HUES64 (cell line): ENCODE measurements at regions not wholly inside any gene's neighbourhood (a gene's known extent, or its start where the extent isn't known, plus 50 kb on each side); places are given as distances from the start of the nearest gene placed in this dataset.

Experiments
- H3K27ac ChIP-seq: 2 replicates; pipeline ENCODE4 v1.7.0; 2013; ENCODE audit warnings: low read depth, low read length, inconsistent platforms
- H3K27me3 ChIP-seq: 2 replicates; pipeline ENCODE4 v1.6.1; 2013; ENCODE audit warnings: mild to moderate bottlenecking, low read length; ENCODE audit not compliant: insufficient read depth
- H3K36me3 ChIP-seq: 2 replicates; pipeline ENCODE4 v1.6.1; 2013; ENCODE audit warnings: mild to moderate bottlenecking, low read length; ENCODE audit not compliant: insufficient read depth
- H3K4me1 ChIP-seq: 2 replicates; pipeline ENCODE4 v1.6.1; 2013; ENCODE audit warnings: mild to moderate bottlenecking, low read length, moderate library complexity; ENCODE audit not compliant: insufficient read depth
- H3K4me3 ChIP-seq: 2 replicates; pipeline ENCODE4 v1.5.1; 2013; ENCODE audit warnings: mild to moderate bottlenecking, low read length, moderate library complexity
- H3K9ac ChIP-seq: 2 replicates; pipeline ENCODE4 v1.6.1; 2013; ENCODE audit warnings: mild to moderate bottlenecking, low read depth, low read length
- H3K9me3 ChIP-seq: 2 replicates; pipeline ENCODE4 v1.6.1; 2013; ENCODE audit warnings: low read depth, low read length; ENCODE audit not compliant: insufficient read depth
- WGBS: fragments of 150-250, 120-280 bp; methylation state at CpG from one replicate; pipeline ENCODE4 v1.1.7; 2013; ENCODE audit warnings: missing lambda C conversion rate; 5-methylcytosine and 5-hydroxymethylcytosine counted together

DNA sequence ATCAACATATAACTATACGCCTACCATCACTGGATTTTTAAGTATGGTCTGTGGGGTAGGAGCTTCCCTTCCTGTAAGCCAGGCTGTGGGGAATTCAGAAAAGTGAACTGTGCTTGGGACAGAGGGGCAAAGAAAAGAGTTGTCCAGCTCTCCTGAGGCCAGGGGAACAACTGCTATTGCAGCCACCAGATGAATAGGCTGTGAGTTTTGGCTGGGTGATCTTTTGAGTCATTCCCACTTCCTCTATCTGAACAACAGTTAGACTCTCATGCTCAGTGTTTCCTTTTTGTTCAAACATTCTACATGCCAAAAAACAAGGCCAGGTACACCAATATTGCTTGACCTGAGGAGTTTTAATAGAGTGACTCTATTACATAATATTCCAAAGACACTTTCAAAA lies 426.2 kb upstream of the DACH1 start:
- no peak overlapping the region for H3K9ac ChIP-seq
- no peak overlapping the region for H3K4me3 ChIP-seq
- H3K9me3 ChIP-seq: peaks cover 6% of the 10 kb centered on the region
- H3K27me3 ChIP-seq: no peaks in the 10 kb centered on the region
- H3K4me1 ChIP-seq: peaks cover 21% of the 10 kb centered on the region
- no peak overlapping the region for H3K27ac ChIP-seq
- H3K36me3 ChIP-seq: no peaks in the 10 kb centered on the region
- WGBS: no CpG with 5 or more reads among the region's 1 CpG

DNA sequence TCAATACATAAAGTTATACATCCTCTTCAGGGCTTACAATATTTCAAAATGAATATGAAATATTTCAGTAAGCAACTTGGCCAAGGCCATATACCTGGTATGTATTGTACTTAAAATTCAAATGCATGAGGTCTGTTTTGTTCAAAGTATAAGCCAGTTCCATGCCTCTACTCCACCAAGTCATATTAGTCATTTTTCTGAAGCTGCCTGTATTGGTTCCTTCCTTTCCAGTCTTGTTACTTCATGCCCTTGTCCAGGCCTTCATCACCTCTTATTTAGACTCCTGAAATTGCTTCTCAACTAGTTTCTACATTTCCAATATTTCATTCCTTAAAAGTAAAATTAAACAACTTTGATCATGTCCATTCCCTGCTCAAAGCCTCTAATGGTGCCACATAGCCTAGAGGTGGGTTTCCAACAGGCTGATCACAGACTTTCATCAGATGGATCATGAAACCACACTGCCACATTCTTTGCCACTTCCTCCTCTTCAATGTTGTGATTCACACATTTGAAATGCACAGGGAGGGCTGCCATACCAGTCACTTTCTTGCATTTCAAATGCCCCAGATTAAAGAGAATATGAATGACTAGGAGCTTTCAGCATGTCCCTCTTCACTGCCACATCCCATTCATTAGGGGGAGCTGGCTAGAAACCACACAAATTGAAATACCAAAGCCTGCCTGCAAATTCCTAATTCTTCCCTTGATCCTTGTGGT lies 424.1 kb upstream of the DACH1 start:
- Histone ChIP-seq H3K27me3 (no peaks in the 10 kb centered on the region), H3K27ac (peak overlapping the region; percentile 60), H3K9ac (no peak overlapping the region), H3K4me3 (no peak overlapping the region), H3K4me1 (peaks cover 17% of the 10 kb centered on the region), H3K9me3 (peaks cover 6% of the 10 kb centered on the region), H3K36me3 (no peaks in the 10 kb centered on the region)

DNA sequence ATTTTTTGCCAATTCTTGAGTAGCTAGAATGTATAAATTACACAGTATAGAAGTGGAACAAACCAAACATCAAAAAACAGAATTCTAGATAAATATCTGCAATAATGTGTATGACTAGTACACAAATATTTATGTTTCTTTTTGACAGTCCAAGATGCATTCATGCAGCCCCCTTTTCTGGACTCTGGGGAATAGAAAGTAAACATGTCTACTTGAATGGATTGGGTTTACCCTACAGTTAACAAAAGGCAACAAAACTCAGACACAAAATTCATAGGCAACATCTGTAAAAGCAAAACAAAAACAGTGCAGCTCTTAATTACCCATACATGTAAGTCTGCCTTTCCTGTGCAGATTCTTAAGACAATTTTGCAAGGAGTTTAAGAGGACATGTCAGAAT lies 419.4 kb upstream of the DACH1 start:
- peaks cover 6% of the 10 kb centered on the region for H3K4me1 ChIP-seq
- H3K9me3 ChIP-seq: peaks cover 6% of the 10 kb centered on the region
- H3K36me3 ChIP-seq: no peaks in the 10 kb centered on the region

DNA sequence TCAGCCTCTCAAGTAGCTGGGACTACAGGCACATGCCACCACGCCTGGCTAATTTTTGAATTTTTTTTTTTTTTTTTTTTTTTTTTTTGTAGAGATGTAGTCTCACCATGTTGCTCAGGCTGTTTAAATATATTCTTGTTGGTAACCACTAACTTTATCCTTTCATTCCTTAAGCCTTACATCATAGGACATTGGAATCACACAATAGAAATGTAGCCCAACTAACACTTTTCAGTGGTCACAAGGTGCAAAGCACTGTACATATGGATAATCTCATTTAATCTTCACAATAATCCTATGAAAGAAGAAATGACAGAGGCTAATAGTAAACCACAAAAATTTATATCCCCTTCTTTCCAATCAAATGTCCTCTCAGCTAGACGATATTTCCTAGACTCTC lies 417.8 kb upstream of the DACH1 start:
- Histone ChIP-seq H3K9ac (no peak overlapping the region), H3K27ac (no peak overlapping the region), H3K9me3 (peaks cover 6% of the 10 kb centered on the region), H3K4me3 (no peak overlapping the region), H3K4me1 (no peaks in the 10 kb centered on the region), H3K27me3 (no peaks in the 10 kb centered on the region), H3K36me3 (no peaks in the 10 kb centered on the region)
- whole genome bisulfite sequencing: 100% methylated on average over 1 of the region's 2 CpGs

More for the DNA sequence above, 419.4 kb upstream of the DACH1 start:
- H3K9ac ChIP-seq: no peak overlapping the region
- no peaks in the 10 kb centered on the region for H3K27me3 ChIP-seq
- H3K4me3 ChIP-seq: no peak overlapping the region
- H3K27ac ChIP-seq: no peak overlapping the region

DNA sequence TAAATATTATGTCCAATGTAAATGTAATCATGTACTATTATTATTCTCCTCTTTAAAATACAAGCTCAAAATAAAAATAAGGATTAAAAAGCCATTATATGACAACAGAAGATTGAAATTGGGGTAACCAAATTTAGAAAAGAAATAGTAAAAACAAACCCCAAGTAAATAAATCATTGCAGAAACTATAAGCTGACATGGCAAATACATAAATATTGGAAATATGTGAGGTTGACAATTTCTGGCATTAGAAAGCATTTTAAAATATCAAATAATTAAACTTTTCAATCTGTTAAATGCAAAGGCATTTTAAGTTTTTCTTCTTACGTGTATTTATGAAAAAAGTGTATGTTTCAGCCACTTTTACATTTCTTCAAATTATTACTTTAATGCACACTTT lies 394.7 kb upstream of the DACH1 start:
- Histone ChIP-seq H3K4me3 (no peak overlapping the region), H3K9ac (no peak overlapping the region), H3K36me3 (no peaks in the 10 kb centered on the region), H3K27ac (no peak overlapping the region), H3K27me3 (no peaks in the 10 kb centered on the region), H3K4me1 (peaks cover 5% of the 10 kb centered on the region; the same call in 1 of the 2 replicates), H3K9me3 (no peaks in the 10 kb centered on the region)
- no CpG with 5 or more reads among the region's 1 CpG for WGBS

DNA sequence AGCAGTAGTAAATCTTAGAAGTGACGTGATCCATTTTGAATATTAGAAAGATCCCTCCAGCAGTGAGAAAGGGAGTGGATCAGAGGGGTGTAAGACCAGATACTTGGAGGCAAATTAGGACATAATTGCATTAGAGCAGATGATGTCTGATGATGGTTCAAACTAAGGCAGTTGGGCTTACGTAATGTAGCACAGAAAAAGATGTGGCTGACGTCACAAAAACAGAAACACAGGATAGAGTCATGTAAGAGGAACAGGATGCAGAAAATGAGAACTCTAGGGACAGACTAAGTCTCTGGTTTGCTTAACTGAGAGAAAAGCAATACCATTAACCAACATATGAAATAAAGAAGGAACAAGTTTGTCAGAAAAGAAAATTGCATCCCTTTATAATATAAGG lies 392.5 kb upstream of the DACH1 start:
- Histone ChIP-seq H3K9ac (no peak overlapping the region), H3K27me3 (no peaks in the 10 kb centered on the region), H3K4me3 (no peak overlapping the region), H3K4me1 (peaks cover 5% of the 10 kb centered on the region; the same call in 1 of the 2 replicates), H3K9me3 (no peaks in the 10 kb centered on the region), H3K27ac (no peak overlapping the region), H3K36me3 (no peaks in the 10 kb centered on the region)
- WGBS: 60% methylated on average over 3 of the region's 3 CpGs

DNA sequence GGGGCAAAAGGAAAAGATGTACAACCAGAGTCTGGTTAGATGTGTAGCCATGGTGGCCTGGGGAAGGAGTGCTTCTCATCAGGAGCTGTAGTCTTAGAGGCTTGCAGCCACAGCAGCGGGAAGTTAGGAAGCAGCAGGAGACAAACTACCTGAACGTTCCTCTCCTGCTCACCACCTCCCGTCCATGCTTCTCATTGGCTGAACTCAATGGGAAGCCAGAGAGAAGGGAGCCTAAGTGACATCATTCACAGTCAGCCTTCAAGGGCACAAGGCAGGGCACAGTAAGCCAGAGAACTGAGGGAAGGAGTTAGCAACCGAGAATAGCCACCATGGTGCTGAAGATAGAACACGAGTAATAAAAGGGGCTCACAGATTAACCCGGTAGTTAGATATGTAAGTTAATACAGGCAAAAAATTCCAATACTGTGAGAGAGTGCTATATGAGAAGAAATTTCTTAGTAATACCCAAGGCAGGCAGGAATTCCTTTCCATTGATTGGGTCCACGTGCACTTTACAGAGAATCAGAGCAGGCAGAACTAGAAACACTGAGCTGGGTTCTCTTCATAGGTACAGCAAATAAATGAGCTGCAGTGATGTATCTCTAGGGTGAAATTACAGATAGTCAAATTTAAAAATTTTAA lies 391.5 kb upstream of the DACH1 start:
- Histone ChIP-seq H3K9ac (no peak overlapping the region), H3K36me3 (no peaks in the 10 kb centered on the region), H3K4me1 (peaks cover 5% of the 10 kb centered on the region; the same call in 1 of the 2 replicates), H3K4me3 (no peak overlapping the region), H3K27ac (no peak overlapping the region), H3K9me3 (no peaks in the 10 kb centered on the region), H3K27me3 (no peaks in the 10 kb centered on the region)
- 62% methylated on average over 7 of the region's 7 CpGs for WGBS

DNA sequence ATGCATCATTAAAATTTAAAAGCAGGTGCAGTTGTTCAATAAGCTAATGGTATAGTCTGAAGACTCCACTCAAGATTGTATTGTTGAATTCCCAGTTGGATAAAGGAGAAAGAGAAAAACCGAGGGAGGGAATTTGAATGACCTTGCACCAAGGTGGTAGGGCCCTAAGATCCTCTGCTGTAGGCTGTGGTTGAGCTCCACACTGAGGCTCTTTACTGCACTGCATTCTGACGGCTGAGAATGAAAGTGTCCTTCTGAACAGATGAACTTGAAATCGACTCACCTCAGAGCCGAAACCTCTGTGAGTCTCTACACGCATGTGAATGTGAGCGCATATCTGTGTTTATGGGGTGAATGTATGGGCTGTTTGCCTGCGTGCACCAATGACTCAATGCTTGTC lies 388.9 kb upstream of the DACH1 start:
- 51% methylated on average over 7 of the region's 7 CpGs for WGBS
- Histone ChIP-seq H3K4me3 (no peak overlapping the region), H3K27me3 (no peaks in the 10 kb centered on the region), H3K4me1 (peaks cover 5% of the 10 kb centered on the region; the same call in 1 of the 2 replicates), H3K27ac (no peak overlapping the region), H3K36me3 (no peaks in the 10 kb centered on the region), H3K9me3 (no peaks in the 10 kb centered on the region), H3K9ac (no peak overlapping the region)

DNA sequence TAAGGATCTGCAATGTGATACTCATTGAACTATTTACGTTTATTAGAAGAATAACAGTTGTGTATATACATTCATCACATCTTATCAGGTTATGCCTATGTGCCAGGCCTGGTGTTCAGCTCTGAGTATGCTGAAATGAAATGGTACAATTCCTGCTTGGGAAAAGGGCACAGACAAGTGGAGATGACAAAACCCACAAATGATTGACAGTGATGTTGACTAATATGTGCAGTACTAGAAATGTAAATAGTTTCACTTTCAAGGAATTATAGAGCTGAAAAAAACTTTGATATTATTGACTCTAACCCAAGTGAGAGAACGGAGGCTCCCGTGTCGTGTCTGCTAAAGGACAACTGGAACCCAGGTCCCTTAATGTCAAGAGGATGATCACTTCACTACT lies 386.8 kb upstream of the DACH1 start:
- H3K27ac ChIP-seq: no peak overlapping the region
- no peak overlapping the region for H3K4me3 ChIP-seq
- H3K4me1 ChIP-seq: peaks cover 5% of the 10 kb centered on the region; the same call in 1 of the 2 replicates
- no peaks in the 10 kb centered on the region for H3K9me3 ChIP-seq
- WGBS: 89% methylated on average over 3 of the region's 4 CpGs
- H3K9ac ChIP-seq: no peak overlapping the region
- H3K36me3 ChIP-seq: no peaks in the 10 kb centered on the region
- H3K27me3 ChIP-seq: no peaks in the 10 kb centered on the region

DNA sequence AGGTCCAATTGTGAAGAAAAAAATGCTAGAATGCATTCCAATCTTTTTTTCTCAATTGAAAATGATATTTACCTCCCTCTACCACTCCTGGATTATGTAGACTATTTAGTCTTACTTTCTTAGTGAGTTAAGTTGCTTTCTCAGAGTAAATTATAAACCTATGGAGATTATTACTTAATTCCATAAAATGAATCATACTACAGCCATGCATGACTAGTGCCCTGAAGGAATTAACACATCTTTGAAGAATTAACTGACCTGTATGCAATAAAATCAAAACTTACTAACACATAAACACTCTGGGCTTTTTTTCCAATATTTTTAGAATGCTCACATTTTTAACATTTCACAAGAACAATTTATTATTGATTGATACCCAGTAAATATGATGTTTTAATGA lies 379.4 kb upstream of the DACH1 start:
- H3K27me3 ChIP-seq: no peaks in the 10 kb centered on the region
- no peak overlapping the region for H3K4me3 ChIP-seq
- H3K9me3 ChIP-seq: no peaks in the 10 kb centered on the region
- H3K27ac ChIP-seq: no peak overlapping the region
- no peak overlapping the region for H3K9ac ChIP-seq
- no peaks in the 10 kb centered on the region for H3K4me1 ChIP-seq
- no peaks in the 10 kb centered on the region for H3K36me3 ChIP-seq

DNA sequence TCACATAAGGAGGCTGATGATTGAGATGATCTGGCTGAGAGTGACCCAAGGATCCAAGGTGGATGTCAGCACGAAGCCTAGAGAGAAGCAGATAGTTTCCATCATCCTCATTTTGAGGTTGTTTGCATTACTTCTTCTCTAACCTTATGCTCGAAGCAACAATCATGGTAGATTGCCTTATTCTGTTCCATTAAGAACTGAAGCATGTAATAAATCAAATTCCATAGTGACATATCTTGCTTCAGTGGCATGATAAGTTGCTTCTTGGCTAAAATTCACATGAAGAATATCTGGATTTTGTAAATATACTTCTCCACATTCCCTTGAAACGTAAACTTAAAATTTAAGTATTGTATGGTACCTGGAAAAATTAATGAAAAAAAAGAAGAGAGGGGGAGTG lies 377.8 kb upstream of the DACH1 start:
- no peaks in the 10 kb centered on the region for H3K27me3 ChIP-seq
- H3K9me3 ChIP-seq: no peaks in the 10 kb centered on the region
- no peaks in the 10 kb centered on the region for H3K36me3 ChIP-seq
- H3K9ac ChIP-seq: no peak overlapping the region
- 95% methylated on average over 3 of the region's 3 CpGs for WGBS
- no peak overlapping the region for H3K4me3 ChIP-seq
- no peak overlapping the region for H3K27ac ChIP-seq
- no peaks in the 10 kb centered on the region for H3K4me1 ChIP-seq
